SU-DHL-6 (cell line): ENCODE measurements at regions not wholly inside any gene's neighbourhood (a gene's known extent, or its start where the extent isn't known, plus 50 kb on each side); places are given as distances from the start of the nearest gene placed in this dataset.

Experiments
- H2AFZ ChIP-seq: fragments of 200-600 bp; sonication (generic); 2 replicates; pipeline ENCODE4 v1.6.1; 2014; ENCODE audit warnings: low read depth, mild to moderate bottlenecking, moderate library complexity, mixed read lengths, antibody characterized with exemption, low read length; ENCODE audit not compliant: severe bottlenecking
- H3F3A ChIP-seq: fragments of 200-600 bp; shearing (Covaris generic); 2 replicates; pipeline ENCODE4 v1.6.0; 2016; ENCODE audit warnings: antibody characterized with exemption, mild to moderate bottlenecking; ENCODE audit not compliant: insufficient read depth
- H3K27ac ChIP-seq: fragments of 200-600 bp; sonication (generic); 2 replicates; pipeline ENCODE4 v1.5.1; 2016; ENCODE audit warnings: low read depth, mild to moderate bottlenecking, low read length, moderate library complexity, mixed read lengths
- H3K27me3 ChIP-seq: fragments of 200-600 bp; sonication (generic), shearing (Covaris generic); 2 replicates; pipeline ENCODE4 v1.6.0; 2014; ENCODE audit warnings: mild to moderate bottlenecking, low read length
- H3K36me3 ChIP-seq: fragments of 200-600 bp; sonication (generic); 2 replicates; pipeline ENCODE4 v1.6.1; 2014; ENCODE audit warnings: mild to moderate bottlenecking, low read length, mixed read lengths
- H3K4me2 ChIP-seq: fragments of 300-600, 200-600 bp; shearing (Covaris generic), sonication (generic); 2 replicates; pipeline ENCODE4 v1.6.0; 2014; ENCODE audit warnings: low read length, low read depth, mild to moderate bottlenecking; ENCODE audit not compliant: poor library complexity, severe bottlenecking
- H3K4me3 ChIP-seq: fragments of 200-600 bp; sonication (generic); 2 replicates; pipeline ENCODE4 v1.5.1; 2014; ENCODE audit warnings: antibody characterized with exemption, low read length, mild to moderate bottlenecking, mixed read lengths; ENCODE audit not compliant: insufficient read depth, poor library complexity, severe bottlenecking
- H3K79me2 ChIP-seq: fragments of 200-600 bp; sonication (generic); 2 replicates; pipeline ENCODE4 v1.6.1; 2014; ENCODE audit warnings: mild to moderate bottlenecking, low read length, moderate library complexity; ENCODE audit not compliant: insufficient read depth
- H3K9ac ChIP-seq: fragments of 200-600 bp; sonication (generic); 2 replicates; pipeline ENCODE4 v1.7.0; 2014; ENCODE audit warnings: mild to moderate bottlenecking, low read length
- H3K9me2 ChIP-seq: fragments of 200-600 bp; sonication (generic); replicated peaks from 2 replicates; pipeline ENCODE4 v1.6.1; 2014; ENCODE audit warnings: low read length; ENCODE audit not compliant: insufficient read depth
- H3K9me3 ChIP-seq: fragments of 200-600 bp; sonication (generic); 2 replicates; pipeline ENCODE4 v1.6.1; 2014; ENCODE audit warnings: low read length, mixed read lengths; ENCODE audit not compliant: insufficient read depth
- H4K20me1 ChIP-seq: fragments of 200-600 bp; sonication (generic); 2 replicates; pipeline ENCODE4 v1.6.1; 2014; ENCODE audit warnings: low read depth, mild to moderate bottlenecking, antibody characterized with exemption, low read length, moderate library complexity, mixed read lengths
- CTCF ChIP-seq: fragments of 200-600 bp; sonication (generic); IDR thresholded peaks from one replicate; pipeline ENCODE4 v1.5.1; 2017; ENCODE audit warnings: antibody characterized with exemption, mild to moderate bottlenecking, low read length, moderate library complexity; ENCODE audit not compliant: insufficient read depth, poor library complexity, severe bottlenecking
- EZH2phosphoT487 ChIP-seq: fragments of 200-600 bp; sonication (generic), shearing (Covaris generic); conservative IDR thresholded peaks from 2 replicates; pipeline ENCODE4 v1.6.1; 2018; ENCODE audit warnings: mild to moderate bottlenecking, antibody characterized with exemption, low read length, moderate library complexity, mixed read lengths

GRCh38 chr2:40039549-40039948 is 260.5 kb upstream of the THUMPD2 start:
- no peaks in the 10 kb centered on the region for H3K27me3 ChIP-seq
- no peak overlapping the region for H2AFZ ChIP-seq

GRCh38 chr2:40038646-40039045 is 259.6 kb upstream of the THUMPD2 start:
- H2AFZ ChIP-seq: no peak overlapping the region
- H3K4me3 ChIP-seq: no peak overlapping the region
- no peak for TF ChIP-seq CTCF
- no peak for TF ChIP-seq EZH2phosphoT487

More at GRCh38 chr2:40039549-40039948, 260.5 kb upstream of the THUMPD2 start:
- Histone ChIP-seq H3K27ac (no peak overlapping the region), H3K36me3 (no peaks in the 10 kb centered on the region), H3K4me3 (no peak overlapping the region), H3K9ac (no peak overlapping the region), H4K20me1 (no peaks in the 10 kb centered on the region), H3K4me2 (no peak overlapping the region), H3K79me2 (no peaks in the 10 kb centered on the region), H3F3A (no peaks in the 10 kb centered on the region), H3K9me3 (no peaks in the 10 kb centered on the region), H3K9me2 (no peaks in the 10 kb centered on the region)
- TF ChIP-seq CTCF (no peak), EZH2phosphoT487 (no peak)

GRCh38 chr2:40037303-40037702 is 258.2 kb upstream of the THUMPD2 start:
- Histone ChIP-seq H3K79me2 (no peaks in the 10 kb centered on the region), H3K9me2 (no peaks in the 10 kb centered on the region), H4K20me1 (no peaks in the 10 kb centered on the region), H3K9me3 (no peaks in the 10 kb centered on the region), H3K27me3 (no peaks in the 10 kb centered on the region), H3F3A (no peaks in the 10 kb centered on the region), H3K9ac (no peak overlapping the region), H3K36me3 (no peaks in the 10 kb centered on the region), H3K4me3 (no peak overlapping the region), H3K4me2 (no peak overlapping the region), H2AFZ (no peak overlapping the region), H3K27ac (no peak overlapping the region)
- TF ChIP-seq CTCF (no peak), EZH2phosphoT487 (no peak)

More at GRCh38 chr2:40038646-40039045, 259.6 kb upstream of the THUMPD2 start:
- H3K4me2 ChIP-seq: no peak overlapping the region
- no peaks in the 10 kb centered on the region for H3K9me2 ChIP-seq
- H3K36me3 ChIP-seq: no peaks in the 10 kb centered on the region
- H3K27me3 ChIP-seq: no peaks in the 10 kb centered on the region
- H3K79me2 ChIP-seq: no peaks in the 10 kb centered on the region
- H3K9ac ChIP-seq: no peak overlapping the region
- no peak overlapping the region for H3K27ac ChIP-seq
- no peaks in the 10 kb centered on the region for H3K9me3 ChIP-seq
- H3F3A ChIP-seq: no peaks in the 10 kb centered on the region
- no peaks in the 10 kb centered on the region for H4K20me1 ChIP-seq
